Mesendoderm (in vitro differentiated cells): ENCODE measurements at regions not wholly inside any gene's neighbourhood (a gene's known extent, or its start where the extent isn't known, plus 50 kb on each side); places are given as distances from the start of the nearest gene placed in this dataset.

Experiments
- DNase-seq: peaks from one replicate; pipeline ENCODE4 v3.0.0; 2013
- H2AK5ac ChIP-seq: 2 replicates; pipeline ENCODE4 v1.6.1; 2013; ENCODE audit warnings: low read length, inconsistent platforms
- H2BK120ac ChIP-seq: 2 replicates; pipeline ENCODE4 v1.6.1; 2013; ENCODE audit warnings: low read depth, mild to moderate bottlenecking, low read length, moderate library complexity, mixed read lengths
- H2BK15ac ChIP-seq: replicated peaks from 2 replicates; pipeline ENCODE4 v1.6.1; 2013; ENCODE audit warnings: low read depth, mild to moderate bottlenecking, moderate library complexity
- H2BK5ac ChIP-seq: 2 replicates; pipeline ENCODE4 v1.6.1; 2013; ENCODE audit warnings: low read length, inconsistent platforms
- H3K18ac ChIP-seq: 2 replicates; pipeline ENCODE4 v1.6.1; 2013; ENCODE audit warnings: mild to moderate bottlenecking, low read length, mixed read lengths
- H3K23ac ChIP-seq: one replicate; pipeline ENCODE4 v1.6.1; 2013; ENCODE audit warnings: low read length
- H3K27ac ChIP-seq: 2 replicates; pipeline ENCODE4 v1.5.1; 2013; ENCODE audit warnings: low read depth, mild to moderate bottlenecking, inconsistent platforms, low read length, moderate library complexity
- H3K27me3 ChIP-seq: 2 replicates; pipeline ENCODE4 v1.6.1; 2013; ENCODE audit warnings: low read length, control low read depth, mild to moderate bottlenecking, inconsistent platforms; ENCODE audit not compliant: insufficient read depth, poor library complexity
- H3K36me3 ChIP-seq: 2 replicates; pipeline ENCODE4 v1.6.1; 2013; ENCODE audit warnings: low read length, inconsistent platforms; ENCODE audit not compliant: control insufficient read depth, insufficient read depth
- H3K4ac ChIP-seq: one replicate; pipeline ENCODE4 v1.6.1; 2013; ENCODE audit warnings: low read depth, mild to moderate bottlenecking, low read length, moderate library complexity
- H3K4me1 ChIP-seq: 2 replicates; pipeline ENCODE4 v1.6.1; 2013; ENCODE audit warnings: low read depth, low read length, inconsistent platforms; ENCODE audit not compliant: control insufficient read depth
- H3K4me2 ChIP-seq: 2 replicates; pipeline ENCODE4 v1.6.1; 2013; ENCODE audit warnings: low read length
- H3K4me3 ChIP-seq: 2 replicates; pipeline ENCODE4 v1.5.1; 2013; ENCODE audit warnings: mild to moderate bottlenecking, low read length
- H3K56ac ChIP-seq: one replicate; pipeline ENCODE4 v1.6.1; 2013; ENCODE audit warnings: low read length
- H3K79me1 ChIP-seq: 2 replicates; pipeline ENCODE4 v1.6.1; 2013; ENCODE audit warnings: low read length, inconsistent platforms
- H3K79me2 ChIP-seq: 2 replicates; pipeline ENCODE4 v1.6.1; 2013; ENCODE audit warnings: mild to moderate bottlenecking, low read length; ENCODE audit not compliant: control insufficient read depth, insufficient read depth
- H3K9ac ChIP-seq: 2 replicates; pipeline ENCODE4 v1.6.1; 2013; ENCODE audit warnings: low read length, inconsistent platforms
- H4K5ac ChIP-seq: one replicate; pipeline ENCODE4 v1.6.1; 2013; ENCODE audit warnings: low read length
- H4K8ac ChIP-seq: one replicate; pipeline ENCODE4 v1.6.1; 2013; ENCODE audit warnings: low read depth, mild to moderate bottlenecking, control low read depth, low read length, moderate library complexity
- WGBS: extraction: QIAGEN DNeasy Blood & Tissue Kit; methylation state at CpG from one replicate; pipeline ENCODE4 v1.1.7; 2013; ENCODE audit warnings: low lambda C conversion rate, missing lambda C conversion rate; ENCODE audit not compliant: insufficient coverage; ENCODE audit errors: extremely low coverage; 5-methylcytosine and 5-hydroxymethylcytosine counted together

- no peaks in the 10 kb centered on the region for H3K4me1 ChIP-seq
- H2AK5ac ChIP-seq: no peak overlapping the region
- no peak overlapping the region for H3K23ac ChIP-seq
- no peak overlapping the region for H3K27ac ChIP-seq
- no peaks in the 10 kb centered on the region for H3K79me1 ChIP-seq
- no peak overlapping the region for H3K4me3 ChIP-seq
- H3K79me2 ChIP-seq: no peaks in the 10 kb centered on the region
- no peak overlapping the region for H3K4me2 ChIP-seq
- H3K9ac ChIP-seq: no peak overlapping the region
- no peak overlapping the region for H2BK15ac ChIP-seq
- no peak overlapping the region for H3K56ac ChIP-seq
- no peak overlapping the region for H4K5ac ChIP-seq
- no peak overlapping the region for H4K8ac ChIP-seq
- no peaks in the 10 kb centered on the region for H3K27me3 ChIP-seq
- H2BK5ac ChIP-seq: no peak overlapping the region
- H3K36me3 ChIP-seq: no peaks in the 10 kb centered on the region
- H3K18ac ChIP-seq: no peak overlapping the region
- no peak for DNase-seq
- no peak overlapping the region for H2BK120ac ChIP-seq
- H3K4ac ChIP-seq: no peak overlapping the region
- no CpG with 5 or more reads among the region's 3 CpGs for WGBS
Measured at GRCh38 chr3:22122567-22122966, 371.6 kb upstream of the ZNF385D start.

GRCh38 chr3:22129101-22129500 is 378.1 kb upstream of the ZNF385D start:
- no CpG with 5 or more reads among the region's 2 CpGs for WGBS
- H3K9ac ChIP-seq: no peak overlapping the region
- no peak overlapping the region for H2BK120ac ChIP-seq
- no peak overlapping the region for H3K4me2 ChIP-seq
- H2BK5ac ChIP-seq: no peak overlapping the region
- H3K36me3 ChIP-seq: no peaks in the 10 kb centered on the region
- no peak overlapping the region for H4K5ac ChIP-seq
- no peak overlapping the region for H3K4ac ChIP-seq
- no peak for DNase-seq
- H3K4me1 ChIP-seq: no peaks in the 10 kb centered on the region
- no peak overlapping the region for H2BK15ac ChIP-seq
- no peak overlapping the region for H3K18ac ChIP-seq
- H3K23ac ChIP-seq: no peak overlapping the region
- no peaks in the 10 kb centered on the region for H3K79me2 ChIP-seq
- no peaks in the 10 kb centered on the region for H3K79me1 ChIP-seq
- no peaks in the 10 kb centered on the region for H3K27me3 ChIP-seq
- H2AK5ac ChIP-seq: no peak overlapping the region
- no peak overlapping the region for H3K27ac ChIP-seq
- H4K8ac ChIP-seq: no peak overlapping the region
- H3K4me3 ChIP-seq: no peak overlapping the region
- no peak overlapping the region for H3K56ac ChIP-seq

GRCh38 chr3:22141769-22142168 is 390.8 kb upstream of the ZNF385D start:
- Histone ChIP-seq H3K36me3 (no peaks in the 10 kb centered on the region), H3K18ac (no peak overlapping the region), H2AK5ac (no peak overlapping the region), H3K23ac (no peak overlapping the region), H4K8ac (no peak overlapping the region), H3K56ac (no peak overlapping the region), H3K27ac (no peak overlapping the region), H3K4me1 (no peaks in the 10 kb centered on the region), H2BK5ac (no peak overlapping the region), H3K9ac (no peak overlapping the region), H3K79me2 (no peaks in the 10 kb centered on the region), H4K5ac (no peak overlapping the region), H3K4ac (no peak overlapping the region), H3K4me3 (no peak overlapping the region), H3K27me3 (no peaks in the 10 kb centered on the region), H2BK120ac (no peak overlapping the region), H3K79me1 (no peaks in the 10 kb centered on the region), H3K4me2 (no peak overlapping the region), H2BK15ac (no peak overlapping the region)
- DNase-seq: no peak
- WGBS: no CpG with 5 or more reads among the region's 2 CpGs

GRCh38 chr3:22147161-22147560 is 396.2 kb upstream of the ZNF385D start:
- no peak overlapping the region for H4K8ac ChIP-seq
- no peak overlapping the region for H3K4me2 ChIP-seq
- H3K9ac ChIP-seq: no peak overlapping the region
- no peak overlapping the region for H3K4me3 ChIP-seq
- no peak overlapping the region for H3K27ac ChIP-seq
- no peak overlapping the region for H4K5ac ChIP-seq
- H3K79me1 ChIP-seq: no peaks in the 10 kb centered on the region
- no CpG with 5 or more reads among the region's 3 CpGs for WGBS
- no peak overlapping the region for H3K18ac ChIP-seq
- H3K4ac ChIP-seq: no peak overlapping the region
- DNase-seq: no peak
- H3K4me1 ChIP-seq: peaks cover 2% of the 10 kb centered on the region
- no peak overlapping the region for H2BK120ac ChIP-seq
- no peak overlapping the region for H3K56ac ChIP-seq
- no peaks in the 10 kb centered on the region for H3K27me3 ChIP-seq
- no peaks in the 10 kb centered on the region for H3K79me2 ChIP-seq
- H3K23ac ChIP-seq: no peak overlapping the region
- H2AK5ac ChIP-seq: no peak overlapping the region
- no peak overlapping the region for H2BK5ac ChIP-seq
- H2BK15ac ChIP-seq: no peak overlapping the region
- H3K36me3 ChIP-seq: no peaks in the 10 kb centered on the region

GRCh38 chr3:22156868-22157267 is 405.9 kb upstream of the ZNF385D start:
- H3K56ac ChIP-seq: no peak overlapping the region
- no peak overlapping the region for H4K8ac ChIP-seq
- no peaks in the 10 kb centered on the region for H3K4me1 ChIP-seq
- H3K27ac ChIP-seq: no peak overlapping the region
- H3K4me2 ChIP-seq: no peak overlapping the region
- DNase-seq: peak; percentile 58
- no peak overlapping the region for H3K18ac ChIP-seq
- no peak overlapping the region for H3K4ac ChIP-seq
- WGBS: no CpG with 5 or more reads among the region's 2 CpGs
- no peaks in the 10 kb centered on the region for H3K36me3 ChIP-seq
- H2BK5ac ChIP-seq: no peak overlapping the region
- H2AK5ac ChIP-seq: no peak overlapping the region
- no peaks in the 10 kb centered on the region for H3K79me1 ChIP-seq
- H2BK15ac ChIP-seq: no peak overlapping the region
- H3K23ac ChIP-seq: no peak overlapping the region
- no peak overlapping the region for H3K9ac ChIP-seq
- H2BK120ac ChIP-seq: no peak overlapping the region
- H3K4me3 ChIP-seq: no peak overlapping the region
- no peaks in the 10 kb centered on the region for H3K79me2 ChIP-seq
- H3K27me3 ChIP-seq: no peaks in the 10 kb centered on the region
- H4K5ac ChIP-seq: no peak overlapping the region

- Histone ChIP-seq H3K27ac (no peak overlapping the region), H3K36me3 (no peaks in the 10 kb centered on the region), H4K5ac (no peak overlapping the region), H2BK15ac (no peak overlapping the region), H3K79me2 (no peaks in the 10 kb centered on the region), H3K18ac (no peak overlapping the region), H3K4me1 (no peaks in the 10 kb centered on the region), H3K4me2 (no peak overlapping the region), H3K79me1 (no peaks in the 10 kb centered on the region), H3K27me3 (no peaks in the 10 kb centered on the region), H2AK5ac (no peak overlapping the region), H3K9ac (no peak overlapping the region), H3K4ac (no peak overlapping the region), H3K23ac (no peak overlapping the region), H3K56ac (no peak overlapping the region), H3K4me3 (no peak overlapping the region), H4K8ac (no peak overlapping the region), H2BK120ac (no peak overlapping the region), H2BK5ac (no peak overlapping the region)
- WGBS: no CpG with 5 or more reads among the region's 4 CpGs
- no peak for DNase-seq
Measured at GRCh38 chr3:22157848-22158247, 406.8 kb upstream of the ZNF385D start.
